CD4-positive, alpha-beta memory T cell (primary cell): ENCODE measurements at regions not wholly inside any gene's neighbourhood (a gene's known extent, or its start where the extent isn't known, plus 50 kb on each side); places are given as distances from the start of the nearest gene placed in this dataset.

ENCODE experiments used
- CTCF ChIA-PET: fragments of 350-600 bp; sonication (Branson Sonifier 250); formaldehyde crosslinking; loops from one replicate; lab custom pipeline; 2021; ENCODE audit warnings: inconsistent platforms; ENCODE audit not compliant: partially characterized antibody; lab: Charles Lee
- POLR2A ChIA-PET: fragments of 350-600 bp; sonication (Branson Sonifier 250); formaldehyde crosslinking; loops from one replicate; lab custom pipeline; 2021; ENCODE audit not compliant: partially characterized antibody; lab: Charles Lee
- DNase-seq, 5 donors: peaks; one replicate each; pipeline versions ENCODE4 v3.0.0 to v3.0.0-alpha.2; 2020 to 2022; ENCODE audit warnings: mixed read lengths in 1 of 5
- H3K27ac ChIP-seq: one replicate; pipeline ENCODE4 v1.7.0; 2013; ENCODE audit warnings: low read depth, low read length
- H3K27me3 ChIP-seq: 2 replicates; pipeline ENCODE4 v1.7.0; 2013; ENCODE audit warnings: mild to moderate bottlenecking, low read length, moderate library complexity; ENCODE audit not compliant: insufficient read depth
- H3K36me3 ChIP-seq: 2 replicates; pipeline ENCODE4 v1.7.0; 2013; ENCODE audit warnings: mild to moderate bottlenecking, low read length, moderate library complexity; ENCODE audit not compliant: insufficient read depth
- H3K4me1 ChIP-seq: 2 replicates; pipeline ENCODE4 v1.7.0; 2013; ENCODE audit warnings: mild to moderate bottlenecking, low read length, moderate library complexity; ENCODE audit not compliant: insufficient read depth
- H3K4me3 ChIP-seq, 2 donors: one replicate each; pipeline ENCODE4 v1.7.0; 2013; ENCODE audit warnings: low read length in 2 of 2, mild to moderate bottlenecking in 1 of 2
- H3K9me3 ChIP-seq, 2 donors: one replicate each; pipeline ENCODE4 v1.7.0; 2013; ENCODE audit warnings: low read length in 2 of 2, control low read depth in 1 of 2; ENCODE audit not compliant: control insufficient read depth in 1 of 2
- H3K27ac Mint-ChIP-seq, 7 donors: one replicate each; pipeline ENCODE4 v1.8.0; 2020 to 2021; ENCODE audit warnings: mixed read lengths in 7 of 7, mild to moderate bottlenecking in 6 of 7, inconsistent platforms in 3 of 7, moderate library complexity in 3 of 7
- H3K27me3 Mint-ChIP-seq, 2 donors: one replicate each; pipeline ENCODE4 v1.8.0; 2020 to 2021; ENCODE audit warnings: mixed read lengths in 2 of 2
- H3K36me3 Mint-ChIP-seq, 2 donors: one replicate each; pipeline ENCODE4 v1.8.0; 2020 to 2021; ENCODE audit warnings: mixed read lengths in 2 of 2, inconsistent platforms in 1 of 2, mild to moderate bottlenecking in 1 of 2
- H3K4me1 Mint-ChIP-seq, 4 donors: one replicate each; pipeline ENCODE4 v1.8.0; 2020 to 2021; ENCODE audit warnings: mixed read lengths in 4 of 4, mild to moderate bottlenecking in 1 of 4
- H3K4me3 Mint-ChIP-seq, 8 donors: one replicate each; pipeline ENCODE4 v1.8.0; 2020 to 2021; ENCODE audit warnings: mixed read lengths in 8 of 8, mild to moderate bottlenecking in 7 of 8, moderate library complexity in 6 of 8, inconsistent platforms in 3 of 8
- H3K9me3 Mint-ChIP-seq, 8 donors: one replicate each; pipeline ENCODE4 v1.8.0; 2020 to 2021; ENCODE audit warnings: mixed read lengths in 8 of 8, mild to moderate bottlenecking in 5 of 8, inconsistent platforms in 3 of 8, moderate library complexity in 1 of 8
- intact Hi-C: fragments of 100-400 bp; cut with micrococcal nuclease; formaldehyde crosslinking; loops from one replicate; pipeline ENCODE4 v1.15.1; 2023

GRCh38 chr15:77552066-77552465, 80.6 kb downstream of the LINGO1 start:
- Histone ChIP-seq H3K9me3 (no peaks in the 10 kb centered on the region), H3K36me3 (no peaks in the 10 kb centered on the region), H3K27me3 (no peaks in the 10 kb centered on the region), H3K4me3 (no peak overlapping the region), H3K27ac (no peak overlapping the region), H3K4me1 (no peaks in the 10 kb centered on the region)
- Mint-ChIP-seq H3K27ac (no peak overlapping the region), H3K36me3 (no peaks in the 10 kb centered on the region), H3K4me1 (peaks cover 0 to 4% (median 0%) of the 10 kb centered on the region in 4 donors), H3K27me3 (no peaks in the 10 kb centered on the region), H3K4me3 (no peak overlapping the region), H3K9me3 (no peaks in the 10 kb centered on the region)
- CTCF ChIA-PET: no interaction called here
- POLR2A ChIA-PET: no interaction called here
- no peak for DNase-seq
- intact Hi-C loops: no loop called here

DNA sequence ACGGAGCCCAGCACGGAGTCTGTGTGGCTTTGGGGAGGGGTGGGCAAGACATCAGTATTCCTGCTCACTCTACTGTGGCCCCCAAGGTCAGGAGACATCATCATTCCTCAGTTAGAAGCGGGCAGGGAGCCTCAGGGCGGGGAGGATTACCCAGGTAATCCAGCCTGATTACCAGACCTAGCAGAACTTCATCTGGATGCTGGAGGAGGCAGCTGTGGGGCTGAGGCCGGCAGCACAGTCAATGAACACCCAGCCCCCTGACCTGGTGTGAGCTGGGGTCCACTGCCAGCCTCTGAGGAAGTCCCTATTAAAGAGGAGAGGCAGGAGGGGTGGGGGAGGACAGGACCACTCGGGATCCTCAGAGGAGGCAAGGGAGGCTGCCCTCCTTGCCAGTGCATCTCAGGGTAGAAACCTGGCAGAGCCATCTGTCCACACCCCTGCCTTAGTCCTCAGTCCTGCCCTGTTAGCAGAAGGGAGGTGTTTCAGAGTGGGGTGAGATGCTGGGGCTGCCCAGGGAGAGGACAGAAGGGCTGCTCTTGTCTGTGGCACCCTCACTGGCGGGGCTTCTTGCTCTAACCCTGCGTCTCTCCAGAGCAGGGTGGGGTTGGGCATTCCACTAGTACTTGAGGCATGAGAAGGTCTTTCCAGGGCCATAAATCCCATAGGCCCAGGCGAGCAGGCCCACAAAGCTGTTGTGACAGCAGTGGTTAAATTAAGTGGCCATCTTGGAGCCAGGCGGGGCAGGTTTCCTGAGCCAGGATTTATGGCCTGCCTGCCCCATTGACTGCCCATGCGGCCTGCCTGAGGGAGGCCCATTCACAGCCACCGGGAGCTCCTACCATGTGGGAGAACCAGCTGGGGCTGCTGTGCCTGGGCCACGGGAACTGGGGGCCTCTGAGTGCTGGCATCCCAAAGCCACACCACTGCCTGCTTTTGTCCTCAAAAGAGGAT, 82.1 kb downstream of the LINGO1 start:
- DNase-seq: no peak
- H3K4me3 Mint-ChIP-seq: no peak overlapping the region
- ChIA-PET POLR2A (no interaction called here), CTCF (no interaction called here)
- H3K27me3 Mint-ChIP-seq: no peaks in the 10 kb centered on the region
- no peaks in the 10 kb centered on the region for H3K27me3 ChIP-seq
- no peak overlapping the region for H3K27ac ChIP-seq
- H3K9me3 Mint-ChIP-seq: no peaks in the 10 kb centered on the region
- H3K4me3 ChIP-seq: no peak overlapping the region
- H3K9me3 ChIP-seq: no peaks in the 10 kb centered on the region
- H3K36me3 ChIP-seq: no peaks in the 10 kb centered on the region
- H3K4me1 Mint-ChIP-seq: peaks cover 0 to 4% (median 0%) of the 10 kb centered on the region in 4 donors
- no peak overlapping the region for H3K27ac Mint-ChIP-seq
- no peaks in the 10 kb centered on the region for H3K4me1 ChIP-seq
- intact Hi-C loops: no loop called here
- no peaks in the 10 kb centered on the region for H3K36me3 Mint-ChIP-seq

DNA sequence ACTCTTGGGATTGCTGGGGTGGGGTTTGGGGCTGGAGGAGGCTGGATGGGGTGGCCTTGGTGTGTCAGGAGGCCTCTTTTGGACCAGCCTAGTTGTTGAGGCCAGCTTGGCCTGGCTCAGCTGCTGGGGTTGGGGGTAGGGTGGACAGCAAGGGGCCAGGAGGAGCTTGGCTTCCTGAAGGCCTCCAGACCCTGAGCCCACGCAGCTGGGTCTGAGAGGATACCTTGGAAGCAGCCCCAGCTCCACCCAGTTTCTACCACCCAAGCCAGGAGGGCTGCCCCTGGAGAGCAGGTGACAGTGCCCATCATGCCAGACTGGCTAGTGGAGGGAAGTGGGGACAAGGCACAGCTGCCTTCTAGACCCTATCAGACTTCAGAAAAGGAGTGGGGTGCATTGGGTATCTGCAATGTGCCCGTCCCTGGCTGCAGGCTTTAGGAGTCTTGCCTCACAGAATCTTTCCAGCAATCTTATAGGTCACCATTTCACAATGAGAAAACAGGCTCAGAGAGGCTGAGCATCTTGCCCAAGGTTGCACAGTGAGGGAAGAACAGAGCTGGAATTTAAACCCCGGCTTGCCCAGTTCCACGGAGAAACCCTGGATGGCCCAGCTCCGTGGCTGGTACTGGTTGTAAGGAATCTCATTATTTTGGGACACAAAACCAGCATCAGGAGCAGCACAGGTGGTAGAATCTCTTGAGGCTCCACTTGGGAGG, 83.0 kb downstream of the LINGO1 start:
- Histone ChIP-seq H3K4me3 (no peak overlapping the region), H3K36me3 (no peaks in the 10 kb centered on the region), H3K9me3 (no peaks in the 10 kb centered on the region), H3K27me3 (no peaks in the 10 kb centered on the region), H3K27ac (no peak overlapping the region), H3K4me1 (no peaks in the 10 kb centered on the region)
- ChIA-PET CTCF (no interaction called here), POLR2A (no interaction called here)
- H3K9me3 Mint-ChIP-seq: no peaks in the 10 kb centered on the region
- intact Hi-C loops: no loop called here
- no peak for DNase-seq
- H3K4me3 Mint-ChIP-seq: no peak overlapping the region
- H3K4me1 Mint-ChIP-seq: peaks cover 0 to 4% (median 0%) of the 10 kb centered on the region in 4 donors
- H3K27ac Mint-ChIP-seq: no peak overlapping the region
- H3K27me3 Mint-ChIP-seq: no peaks in the 10 kb centered on the region
- H3K36me3 Mint-ChIP-seq: no peaks in the 10 kb centered on the region

DNA sequence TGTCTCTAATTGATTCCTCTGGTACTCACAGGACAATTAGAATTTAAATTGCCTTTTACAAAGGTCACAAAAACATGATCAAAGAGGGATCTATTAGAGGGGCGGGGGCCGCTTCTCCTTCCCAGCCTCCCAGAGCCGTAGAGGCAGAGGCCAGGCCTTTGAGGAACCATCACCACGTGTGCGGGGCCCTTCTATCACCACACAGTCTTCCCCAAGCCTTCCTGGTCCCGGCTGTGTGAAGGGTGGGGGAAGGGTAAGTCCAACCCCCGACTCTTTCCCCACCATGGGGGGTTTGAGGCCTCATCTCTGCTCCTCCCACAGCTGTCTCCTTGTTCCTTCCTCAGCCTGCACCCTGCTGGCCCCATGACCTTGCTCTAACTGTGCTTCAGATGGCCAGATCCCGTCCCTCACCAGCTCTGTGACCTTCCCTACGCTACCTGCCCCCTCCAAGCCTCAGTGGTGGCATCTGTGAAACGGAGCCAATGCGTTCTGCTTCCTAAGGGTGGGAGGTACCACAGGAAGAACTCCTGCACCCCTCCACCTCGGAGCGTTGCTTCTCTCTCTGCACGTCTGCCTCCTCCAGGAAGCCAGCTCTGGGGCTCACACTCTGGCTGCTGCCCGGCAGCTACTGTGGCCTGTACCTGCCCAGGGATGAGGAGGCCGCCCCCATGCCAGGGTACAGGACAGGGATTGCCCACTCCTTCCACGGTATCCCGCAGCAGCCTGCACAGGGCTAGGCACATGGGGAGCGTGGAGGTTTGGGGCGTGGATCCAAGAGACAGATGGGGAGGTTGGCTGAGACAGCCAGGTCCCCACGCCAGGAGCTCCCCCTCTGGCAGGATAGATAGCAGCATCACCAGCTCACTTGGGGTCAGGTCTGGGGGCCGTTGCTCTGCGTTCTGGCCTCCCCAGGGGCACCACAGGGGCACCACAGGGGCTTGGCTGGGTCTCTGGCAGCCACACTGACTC, 83.8 kb downstream of the LINGO1 start:
- intact Hi-C loops: no loop called here
- H3K4me3 Mint-ChIP-seq: no peak overlapping the region
- H3K9me3 Mint-ChIP-seq: no peaks in the 10 kb centered on the region
- Histone ChIP-seq H3K27me3 (no peaks in the 10 kb centered on the region), H3K9me3 (no peaks in the 10 kb centered on the region), H3K4me3 (no peak overlapping the region), H3K27ac (no peak overlapping the region), H3K36me3 (no peaks in the 10 kb centered on the region), H3K4me1 (no peaks in the 10 kb centered on the region)
- H3K4me1 Mint-ChIP-seq: peaks cover 0 to 4% (median 0%) of the 10 kb centered on the region in 4 donors
- POLR2A ChIA-PET: no interaction called here
- H3K27me3 Mint-ChIP-seq: no peaks in the 10 kb centered on the region
- no peaks in the 10 kb centered on the region for H3K36me3 Mint-ChIP-seq
- CTCF ChIA-PET: no interaction called here
- no peak for DNase-seq
- H3K27ac Mint-ChIP-seq: no peak overlapping the region

- H3K4me1 Mint-ChIP-seq: peaks cover 0 to 5% (median 2%) of the 10 kb centered on the region in 4 donors
- no peak overlapping the region for H3K27ac Mint-ChIP-seq
- Histone ChIP-seq H3K27me3 (no peaks in the 10 kb centered on the region), H3K9me3 (no peaks in the 10 kb centered on the region), H3K4me1 (peaks cover 8% of the 10 kb centered on the region), H3K36me3 (no peaks in the 10 kb centered on the region), H3K4me3 (no peak overlapping the region), H3K27ac (no peak overlapping the region)
- ChIA-PET POLR2A (no interaction called here), CTCF (no interaction called here)
- intact Hi-C loops: no loop called here
- no peak overlapping the region for H3K4me3 Mint-ChIP-seq
- H3K27me3 Mint-ChIP-seq: no peaks in the 10 kb centered on the region
- H3K36me3 Mint-ChIP-seq: no peaks in the 10 kb centered on the region
- no peak for DNase-seq
- no peaks in the 10 kb centered on the region for H3K9me3 Mint-ChIP-seq
Measured at GRCh38 chr15:77547801-77548588, 84.7 kb downstream of the LINGO1 start.

GRCh38 chr15:77546870-77547269, 85.8 kb downstream of the LINGO1 start:
- Histone ChIP-seq H3K4me3 (no peak overlapping the region), H3K9me3 (no peaks in the 10 kb centered on the region), H3K27ac (no peak overlapping the region), H3K4me1 (peaks cover 12% of the 10 kb centered on the region), H3K36me3 (no peaks in the 10 kb centered on the region), H3K27me3 (no peaks in the 10 kb centered on the region)
- Mint-ChIP-seq H3K36me3 (no peaks in the 10 kb centered on the region), H3K27me3 (no peaks in the 10 kb centered on the region), H3K27ac (no peak overlapping the region), H3K9me3 (no peaks in the 10 kb centered on the region), H3K4me1 (peaks cover 2 to 12% (median 6%) of the 10 kb centered on the region in 4 donors), H3K4me3 (no peak overlapping the region)
- intact Hi-C loops: no loop called here
- POLR2A ChIA-PET: no interaction called here
- no peak for DNase-seq
- CTCF ChIA-PET: interaction anchor here (1.2 kb wide), 2 partner anchors 12 to 427 kb away, joined by 3 read pairs; no protein-coding TSS in a partner anchor
